BJ (cell line): ENCODE measurements at regions not wholly inside any gene's neighbourhood (a gene's known extent, or its start where the extent isn't known, plus 50 kb on each side); places are given as distances from the start of the nearest gene placed in this dataset.

ENCODE experiments used
- CTCF ChIA-PET: fragments of 350-600 bp; formaldehyde crosslinking; extraction: SDS; loops from one replicate; lab custom pipeline; 2021; ENCODE audit warnings: antibody characterized with exemption, inconsistent platforms; lab: Yijun Ruan, JAX
- POLR2A ChIA-PET: fragments of 300-600 bp; sonication (Branson Sonifier 250); formaldehyde crosslinking; extraction: SDS; loops from one replicate; lab custom pipeline; 2021; ENCODE audit warnings: antibody characterized with exemption; lab: Charles Lee
- DNase-seq: peaks from one replicate; pipeline ENCODE4 v3.0.0-alpha.2; 2011; ENCODE audit warnings: low read depth
- H3K27me3 ChIP-seq: 2 replicates; pipeline ENCODE4 v1.6.0; 2011; ENCODE audit warnings: low read length; ENCODE audit not compliant: control insufficient read depth, insufficient read depth
- H3K36me3 ChIP-seq: 2 replicates; pipeline ENCODE4 v1.5.1; 2011; ENCODE audit warnings: low read length; ENCODE audit not compliant: control insufficient read depth, insufficient read depth
- H3K4me3 ChIP-seq: 2 replicates; pipeline ENCODE4 v1.5.1; 2011; ENCODE audit warnings: low read depth, mild to moderate bottlenecking, control low read depth, low read length
- CTCF ChIP-seq: IDR thresholded peaks from 2 replicates; pipeline ENCODE4 v1.5.1; 2011; ENCODE audit warnings: low read depth, mild to moderate bottlenecking, control low read depth, inconsistent platforms, low read length, moderate library complexity; ENCODE audit not compliant: insufficient read depth

GRCh38 chr5:159671886-159672285 lies 244.4 kb upstream of the ADRA1B start:
- Histone ChIP-seq H3K4me3 (no peak overlapping the region), H3K36me3 (no peaks in the 10 kb centered on the region), H3K27me3 (peaks cover 3% of the 10 kb centered on the region; the same call in 1 of the 2 replicates)
- no peak for TF ChIP-seq CTCF
- no peak for DNase-seq
- ChIA-PET CTCF (no interaction called here), POLR2A (no interaction called here)

- no peaks in the 10 kb centered on the region for H3K36me3 ChIP-seq
- POLR2A ChIA-PET: no interaction called here
- DNase-seq: no peak
- no peak overlapping the region for H3K4me3 ChIP-seq
- TF ChIP-seq CTCF: no peak
- H3K27me3 ChIP-seq: peaks cover 2% of the 10 kb centered on the region; the same call in 1 of the 2 replicates
- CTCF ChIA-PET: interaction anchor here (0.5 kb wide), 1 partner anchor 41 kb away, joined by 3 read pairs; no protein-coding TSS in a partner anchor
These were observed 242.7 kb upstream of the ADRA1B start for GRCh38 chr5:159673538-159673937.

GRCh38 chr5:159678657-159679392 lies 237.5 kb upstream of the ADRA1B start:
- no peak overlapping the region for H3K4me3 ChIP-seq
- no peak for DNase-seq
- ChIA-PET CTCF (no interaction called here), POLR2A (no interaction called here)
- no peaks in the 10 kb centered on the region for H3K36me3 ChIP-seq
- TF ChIP-seq CTCF: no peak
- H3K27me3 ChIP-seq: no peaks in the 10 kb centered on the region

- CTCF ChIA-PET: no interaction called here
- POLR2A ChIA-PET: no interaction called here
- no peak for TF ChIP-seq CTCF
- no peaks in the 10 kb centered on the region for H3K27me3 ChIP-seq
- H3K4me3 ChIP-seq: no peak overlapping the region
- no peaks in the 10 kb centered on the region for H3K36me3 ChIP-seq
- DNase-seq: no peak
These were observed 236.2 kb upstream of the ADRA1B start for GRCh38 chr5:159680095-159680494.

- no peaks in the 10 kb centered on the region for H3K36me3 ChIP-seq
- ChIA-PET CTCF (no interaction called here), POLR2A (no interaction called here)
- no peak for TF ChIP-seq CTCF
- no peaks in the 10 kb centered on the region for H3K27me3 ChIP-seq
- no peak overlapping the region for H3K4me3 ChIP-seq
- DNase-seq: no peak
These were observed 234.6 kb upstream of the ADRA1B start for GRCh38 chr5:159681661-159682060.
